H1 (cell line): ENCODE measurements at regions not wholly inside any gene's neighbourhood (a gene's known extent, or its start where the extent isn't known, plus 50 kb on each side); places are given as distances from the start of the nearest gene placed in this dataset.

Experiments
- CHD7 ChIP-seq: fragments of 300-600 bp; sonication (generic); IDR thresholded peaks from 2 replicates; pipeline ENCODE4 v1.7.1; 2012; ENCODE audit warnings: low read length, moderate library complexity, mild to moderate bottlenecking, inconsistent platforms; ENCODE audit not compliant: insufficient replicate concordance
- CTBP2 ChIP-seq: IDR thresholded peaks from 2 replicates; pipeline ENCODE4 v1.7.0; 2011; ENCODE audit warnings: borderline replicate concordance, mild to moderate bottlenecking, moderate library complexity, mixed read lengths, low read length; ENCODE audit not compliant: insufficient read depth, insufficient read length
- GABPA ChIP-seq: IDR thresholded peaks from 2 replicates; pipeline ENCODE4 v1.6.1; 2011; ENCODE audit warnings: mild to moderate bottlenecking, low read length, moderate library complexity, borderline replicate concordance; ENCODE audit not compliant: insufficient read depth
- HDAC2 ChIP-seq, 2 experiments: fragments of 300-600 bp in 1 of 2; sonication (generic) in 1 of 2; IDR thresholded peaks; 2 replicates each; pipeline ENCODE4 v1.6.1; 2011 to 2012; ENCODE audit warnings: low read depth in 2 of 2, low read length in 2 of 2, mild to moderate bottlenecking in 2 of 2, moderate library complexity in 2 of 2, borderline replicate concordance in 1 of 2, inconsistent platforms in 1 of 2
- KDM4A ChIP-seq: IDR thresholded peaks from one replicate; pipeline ENCODE4 v1.7.1; 2012; ENCODE audit warnings: low read depth, mild to moderate bottlenecking, moderate library complexity, low read length, inconsistent platforms; ENCODE audit not compliant: severe bottlenecking
- POLR2A ChIP-seq, 2 experiments: IDR thresholded peaks; 1 replicate in 1 of 2; 2 replicates in 1 of 2; pipeline ENCODE4 v1.6.1; 2011; ENCODE audit warnings: low read depth in 2 of 2, low read length in 2 of 2, mild to moderate bottlenecking in 2 of 2; ENCODE audit errors: control extremely low read depth in 1 of 2
- SP4 ChIP-seq: IDR thresholded peaks from 2 replicates; pipeline ENCODE4 v1.6.1; 2012; ENCODE audit warnings: low read length, inconsistent platforms
- TBP ChIP-seq: IDR thresholded peaks from 2 replicates; pipeline ENCODE4 v1.6.1; 2011; ENCODE audit warnings: low read depth, low read length, improper control_type of control experiment

DNA sequence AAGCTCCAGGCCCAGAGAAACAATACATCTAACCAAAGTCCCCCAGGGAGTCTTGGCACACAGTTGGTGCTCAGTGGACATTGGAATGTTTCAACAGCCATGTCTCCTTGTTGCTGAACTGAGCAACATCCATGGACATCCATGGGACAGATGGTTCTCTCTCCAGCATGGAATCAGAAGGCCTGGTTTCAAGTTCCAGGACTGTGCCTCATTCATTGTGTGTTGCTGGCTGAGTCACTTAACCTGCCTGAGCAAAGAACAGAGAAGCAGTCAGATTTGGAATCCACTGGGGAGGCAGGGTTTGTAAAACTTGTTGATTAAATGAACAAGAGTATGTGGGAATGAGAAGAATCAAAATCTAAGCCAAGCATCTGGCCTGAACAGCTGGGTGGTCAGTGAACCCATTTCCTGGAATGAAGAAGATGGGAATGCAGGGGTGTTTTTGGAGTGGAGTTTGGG is 147.9 kb downstream of the CHIC2 start (continued):
- TF ChIP-seq CHD7 (no peak), KDM4A (no peak), HDAC2 (IDR thresholded peaks at IDR 0.05; ENCODE audit: borderline replicate concordance in 1 of 2, low read depth in 2 of 2, low read length in 2 of 2) (no peak), CTBP2 (no peak), TBP (no peak), POLR2A (IDR thresholded peaks at IDR 0.05; ENCODE audit: control extremely low read depth in 1 of 2, low read depth in 2 of 2, low read length in 2 of 2) (no peak), GABPA (no peak), SP4 (no peak)
